ENCODE measurements at regions not wholly inside any gene's neighbourhood (a gene's known extent, or its start where the extent isn't known, plus 50 kb on each side); places are given as distances from the start of the nearest gene placed in this dataset.

- Histone ChIP-seq H3K9ac (ENCODE audit: low read length) (no peak overlapping the region), H3K4me3 (ENCODE audit: low read depth in 1 of 2, low read length in 2 of 2) (no peak overlapping the region), H3K27ac (ENCODE audit: low read depth, low read length) (no peak overlapping the region), H3K9me3 (ENCODE audit: low read length) (no peaks in the 10 kb centered on the region), H3K36me3 (ENCODE audit: insufficient read depth, low read length) (no peaks in the 10 kb centered on the region), H3K4me1 (ENCODE audit: insufficient read depth, low read length) (no peaks in the 10 kb centered on the region), H3K27me3 (ENCODE audit: control insufficient read depth in 1 of 2, insufficient read depth in 2 of 2, low read length in 2 of 2) (peaks cover 0 to 20% of the 10 kb centered on the region in 2 donors)
Observed at GRCh38 chr22:48804811-48805301, 1022.8 kb downstream of the BRD1 start.

DNA sequence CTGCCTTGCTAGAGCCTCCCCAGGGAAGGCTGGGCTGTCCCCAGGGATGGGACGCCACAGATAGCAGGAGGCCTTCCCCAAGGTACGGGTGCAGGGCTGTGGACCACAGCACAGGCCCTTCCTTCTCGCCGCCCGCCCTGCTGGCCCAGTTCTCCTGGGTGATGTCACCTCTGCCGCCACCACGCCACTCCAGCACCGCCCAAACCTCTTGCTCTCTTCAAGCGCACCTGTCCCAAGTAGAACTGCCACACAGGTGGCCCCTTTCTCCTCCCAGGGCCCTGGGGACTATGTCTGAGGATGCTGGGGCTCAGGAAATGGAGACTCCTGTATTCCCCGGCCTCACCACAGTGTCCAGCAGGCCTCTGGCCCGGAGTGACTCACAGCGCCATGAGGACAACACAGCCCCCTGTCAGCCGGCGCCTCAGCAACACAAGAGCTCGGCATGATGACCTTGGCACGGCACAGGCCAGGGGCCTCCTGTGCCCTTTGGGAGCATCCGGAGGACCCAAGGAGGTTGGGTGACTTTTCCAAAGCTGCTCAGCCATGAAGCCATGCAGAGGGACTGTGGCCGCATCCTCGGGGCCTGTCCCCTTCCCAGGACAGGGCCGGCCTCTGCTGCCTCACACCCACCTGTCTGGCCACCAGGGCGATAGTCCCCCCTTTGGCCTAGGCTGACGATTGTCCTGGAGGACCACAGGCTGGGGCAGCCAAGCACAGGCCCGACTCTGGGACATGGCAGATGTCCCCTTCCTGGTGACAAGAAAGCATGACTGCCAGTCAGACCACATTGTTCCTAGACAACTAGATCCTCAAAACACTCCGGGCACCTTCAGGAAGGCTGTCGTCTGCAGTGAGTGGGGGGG is 1023.5 kb downstream of the BRD1 start:
- Histone ChIP-seq H3K36me3 (ENCODE audit: insufficient read depth, low read length) (no peaks in the 10 kb centered on the region), H3K4me1 (ENCODE audit: insufficient read depth, low read length) (no peaks in the 10 kb centered on the region), H3K9me3 (ENCODE audit: low read length) (no peaks in the 10 kb centered on the region), H3K9ac (ENCODE audit: low read length) (no peak overlapping the region), H3K27ac (ENCODE audit: low read depth, low read length) (no peak overlapping the region), H3K4me3 (ENCODE audit: low read depth in 1 of 2, low read length in 2 of 2) (no peak overlapping the region), H3K27me3 (ENCODE audit: control insufficient read depth in 1 of 2, insufficient read depth in 2 of 2, low read length in 2 of 2) (peaks cover 0 to 21% of the 10 kb centered on the region in 2 donors)

DNA sequence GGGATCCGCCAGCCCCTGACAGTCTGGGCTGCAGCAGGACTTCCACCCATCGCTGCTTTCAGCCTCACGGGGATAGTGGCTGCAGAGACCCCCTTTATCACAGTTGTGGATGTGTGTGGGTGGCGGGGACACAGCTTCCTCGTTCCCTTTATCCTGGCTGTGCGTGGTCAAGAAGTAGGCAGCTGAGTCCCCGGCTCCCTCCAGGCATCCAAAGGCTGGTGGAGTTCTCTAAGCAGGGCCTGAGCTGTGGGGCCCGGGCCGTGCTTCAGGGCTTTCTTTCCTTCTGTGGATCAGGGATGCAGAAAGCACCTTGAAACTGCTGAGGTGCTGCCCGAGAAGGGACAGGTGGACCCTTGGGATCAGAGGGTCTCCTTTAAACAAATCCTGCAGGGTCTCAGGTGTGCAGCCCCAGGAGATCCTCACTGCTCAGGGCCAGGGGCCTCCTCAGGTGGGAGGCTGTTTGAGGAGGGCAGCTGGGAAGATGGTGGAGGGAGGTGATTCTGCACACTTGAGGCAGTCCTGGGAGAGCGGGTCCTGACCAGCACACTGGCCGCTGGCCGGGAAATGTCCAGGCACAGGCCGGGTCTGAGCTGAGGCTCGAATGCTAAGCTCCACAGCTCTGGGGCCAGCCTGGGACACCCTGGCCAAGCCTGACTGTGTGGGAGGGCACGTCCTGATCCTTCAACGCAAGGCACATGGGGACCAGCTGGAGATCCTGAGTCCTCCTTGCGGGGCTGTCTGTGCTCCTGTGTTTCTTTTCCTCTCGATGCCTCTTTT is 1024.3 kb downstream of the BRD1 start:
- Histone ChIP-seq H3K9ac (ENCODE audit: low read length) (no peak overlapping the region), H3K4me3 (ENCODE audit: low read depth in 1 of 2, low read length in 2 of 2) (no peak overlapping the region), H3K27ac (ENCODE audit: low read depth, low read length) (no peak overlapping the region), H3K4me1 (ENCODE audit: insufficient read depth, low read length) (no peaks in the 10 kb centered on the region), H3K9me3 (ENCODE audit: low read length) (no peaks in the 10 kb centered on the region), H3K27me3 (ENCODE audit: control insufficient read depth in 1 of 2, insufficient read depth in 2 of 2, low read length in 2 of 2) (peaks cover 0 to 21% of the 10 kb centered on the region in 2 donors), H3K36me3 (ENCODE audit: insufficient read depth, low read length) (no peaks in the 10 kb centered on the region)

DNA sequence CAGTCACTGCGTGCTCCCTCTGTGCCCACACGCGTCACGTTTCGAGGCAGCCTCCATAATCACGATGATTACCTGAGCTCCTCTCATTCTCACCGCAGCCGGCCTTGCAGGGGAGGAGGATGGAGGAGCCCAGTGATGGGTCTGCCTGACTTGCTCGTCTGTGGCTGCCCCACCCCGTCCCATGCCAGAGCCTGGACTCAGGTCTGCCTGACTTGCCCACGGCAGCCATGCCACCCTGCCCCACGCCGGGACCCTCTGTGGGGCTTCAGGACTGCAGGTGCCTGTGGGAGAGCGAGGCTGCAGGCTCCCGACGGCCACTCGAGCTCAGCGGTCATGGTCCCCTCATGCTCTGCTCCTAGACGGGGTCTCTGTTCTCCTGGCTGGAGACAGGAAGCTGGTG is 1025.1 kb downstream of the BRD1 start:
- Histone ChIP-seq H3K9me3 (ENCODE audit: low read length) (no peaks in the 10 kb centered on the region), H3K4me3 (ENCODE audit: low read depth in 1 of 2, low read length in 2 of 2) (no peak overlapping the region), H3K4me1 (ENCODE audit: insufficient read depth, low read length) (no peaks in the 10 kb centered on the region), H3K36me3 (ENCODE audit: insufficient read depth, low read length) (no peaks in the 10 kb centered on the region), H3K27ac (ENCODE audit: low read depth, low read length) (no peak overlapping the region), H3K9ac (ENCODE audit: low read length) (no peak overlapping the region), H3K27me3 (ENCODE audit: control insufficient read depth in 1 of 2, insufficient read depth in 2 of 2, low read length in 2 of 2) (peaks cover 0 to 21% of the 10 kb centered on the region in 2 donors)

GRCh38 chr22:48800886-48801607 is 1026.6 kb downstream of the BRD1 start:
- Histone ChIP-seq H3K27me3 (ENCODE audit: control insufficient read depth in 1 of 2, insufficient read depth in 2 of 2, low read length in 2 of 2) (peaks cover 0 to 21% of the 10 kb centered on the region in 2 donors), H3K9ac (ENCODE audit: low read length) (no peak overlapping the region), H3K4me3 (ENCODE audit: low read depth in 1 of 2, low read length in 2 of 2) (no peak overlapping the region), H3K36me3 (ENCODE audit: insufficient read depth, low read length) (no peaks in the 10 kb centered on the region), H3K9me3 (ENCODE audit: low read length) (no peaks in the 10 kb centered on the region), H3K4me1 (ENCODE audit: insufficient read depth, low read length) (no peaks in the 10 kb centered on the region), H3K27ac (ENCODE audit: low read depth, low read length) (no peak overlapping the region)

GRCh38 chr22:48800036-48800885 is 1027.4 kb downstream of the BRD1 start:
- Histone ChIP-seq H3K4me3 (ENCODE audit: low read depth in 1 of 2, low read length in 2 of 2) (no peak overlapping the region), H3K36me3 (ENCODE audit: insufficient read depth, low read length) (no peaks in the 10 kb centered on the region), H3K27ac (ENCODE audit: low read depth, low read length) (no peak overlapping the region), H3K9ac (ENCODE audit: low read length) (no peak overlapping the region), H3K27me3 (ENCODE audit: control insufficient read depth in 1 of 2, insufficient read depth in 2 of 2, low read length in 2 of 2) (peaks cover 0 to 21% of the 10 kb centered on the region in 2 donors), H3K4me1 (ENCODE audit: insufficient read depth, low read length) (no peaks in the 10 kb centered on the region), H3K9me3 (ENCODE audit: low read length) (no peaks in the 10 kb centered on the region)

- Histone ChIP-seq H3K27ac (ENCODE audit: low read depth, low read length) (no peak overlapping the region), H3K9me3 (ENCODE audit: low read length) (no peaks in the 10 kb centered on the region), H3K4me3 (ENCODE audit: low read depth in 1 of 2, low read length in 2 of 2) (no peak overlapping the region), H3K36me3 (ENCODE audit: insufficient read depth, low read length) (no peaks in the 10 kb centered on the region), H3K27me3 (ENCODE audit: control insufficient read depth in 1 of 2, insufficient read depth in 2 of 2, low read length in 2 of 2) (peaks cover 0 to 14% of the 10 kb centered on the region in 2 donors), H3K9ac (ENCODE audit: low read length) (no peak overlapping the region), H3K4me1 (ENCODE audit: insufficient read depth, low read length) (no peaks in the 10 kb centered on the region)
Observed at GRCh38 chr22:48799227-48799970, 1028.3 kb downstream of the BRD1 start.

DNA sequence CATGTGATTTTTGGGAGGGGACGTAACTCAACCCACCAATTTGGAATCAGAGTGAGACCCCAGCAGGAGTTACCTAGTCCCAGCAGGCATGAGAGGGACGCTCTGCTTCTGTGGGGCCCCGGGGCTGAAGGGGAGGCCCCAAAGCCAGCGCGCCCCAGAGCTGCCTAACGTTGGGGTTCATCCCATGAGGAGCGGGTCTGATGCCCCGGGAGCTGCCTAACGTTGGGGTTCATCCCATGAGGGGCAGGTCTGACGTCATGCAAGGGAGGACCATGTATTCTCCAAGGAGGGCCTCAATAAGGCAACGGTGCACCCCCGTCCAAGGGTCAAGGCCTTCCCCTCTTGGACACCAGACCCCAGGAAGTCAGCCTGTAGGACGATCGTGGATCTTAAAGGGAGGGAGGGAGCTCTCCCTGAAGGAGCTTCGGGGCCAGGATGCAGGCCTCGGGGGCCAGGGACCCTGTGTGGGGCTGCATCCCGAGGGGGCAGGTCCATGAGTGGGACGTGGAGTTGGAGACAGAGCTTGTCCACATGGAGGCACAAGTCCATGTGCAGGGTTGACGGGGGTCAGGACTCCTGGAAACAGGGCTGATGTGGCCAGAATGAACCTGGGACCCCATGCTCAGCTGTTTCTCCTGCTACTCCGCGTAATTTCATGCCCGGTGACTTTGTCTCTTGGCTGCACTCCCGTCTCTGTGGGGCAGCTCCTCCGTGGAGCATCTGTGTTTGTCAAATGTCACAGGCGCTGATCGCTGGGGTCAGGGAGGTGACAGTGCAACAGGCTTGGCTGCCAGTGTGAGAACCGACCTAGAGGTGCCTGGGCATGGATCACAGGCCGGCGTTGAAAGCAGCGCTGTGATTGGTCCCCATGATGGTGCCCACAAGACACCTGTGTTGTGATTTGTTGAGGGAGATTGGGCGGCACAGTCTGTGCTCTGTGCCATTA is 1029.1 kb downstream of the BRD1 start:
- no peak overlapping the region for H3K27ac ChIP-seq (ENCODE audit: low read depth, low read length)
- H3K9me3 ChIP-seq (ENCODE audit: low read length) = no peaks in the 10 kb centered on the region
- no peaks in the 10 kb centered on the region for H3K4me1 ChIP-seq (ENCODE audit: insufficient read depth, low read length)
- H3K4me3 ChIP-seq (ENCODE audit: low read depth in 1 of 2, low read length in 2 of 2) = no peak overlapping the region
- H3K27me3 ChIP-seq (ENCODE audit: control insufficient read depth in 1 of 2, insufficient read depth in 2 of 2, low read length in 2 of 2) = peaks cover 0 to 8% of the 10 kb centered on the region in 2 donors
- no peak overlapping the region for H3K9ac ChIP-seq (ENCODE audit: low read length)
- no peaks in the 10 kb centered on the region for H3K36me3 ChIP-seq (ENCODE audit: insufficient read depth, low read length)

- H3K4me3 ChIP-seq (ENCODE audit: low read depth in 1 of 2, low read length in 2 of 2) = no peak overlapping the region
- H3K9ac ChIP-seq (ENCODE audit: low read length) = no peak overlapping the region
- H3K9me3 ChIP-seq (ENCODE audit: low read length) = no peaks in the 10 kb centered on the region
- no peaks in the 10 kb centered on the region for H3K36me3 ChIP-seq (ENCODE audit: insufficient read depth, low read length)
- no peaks in the 10 kb centered on the region for H3K4me1 ChIP-seq (ENCODE audit: insufficient read depth, low read length)
- no peak overlapping the region for H3K27ac ChIP-seq (ENCODE audit: low read depth, low read length)
- peaks cover 0 to 8% of the 10 kb centered on the region in 2 donors for H3K27me3 ChIP-seq (ENCODE audit: control insufficient read depth in 1 of 2, insufficient read depth in 2 of 2, low read length in 2 of 2)
Observed at GRCh38 chr22:48797731-48798130, 1029.9 kb downstream of the BRD1 start.
